ENCODE measurements at regions not wholly inside any gene's neighbourhood (a gene's known extent, or its start where the extent isn't known, plus 50 kb on each side); places are given as distances from the start of the nearest gene placed in this dataset.

DNA sequence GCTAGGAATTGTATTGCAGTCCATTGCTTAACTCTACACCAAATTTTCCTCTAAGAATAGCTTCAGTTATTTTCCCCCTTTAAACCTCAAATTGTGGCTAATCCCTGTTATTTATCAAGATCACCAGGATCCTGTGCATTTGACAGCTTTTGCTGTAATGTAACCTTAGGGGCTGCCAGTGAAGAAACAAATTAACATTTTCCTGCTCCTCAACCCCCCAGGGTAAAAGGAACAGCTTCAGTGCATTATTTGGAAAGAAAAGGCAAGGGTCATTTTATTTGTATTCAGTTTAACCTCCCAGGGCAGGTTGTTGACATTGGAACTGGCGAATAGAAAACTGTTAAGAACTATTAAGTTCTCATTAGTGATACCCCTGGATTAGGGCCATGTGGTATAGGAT lies 57.0 kb downstream of the PCDH20 start:
- no TSS peak for BruUV-seq (replicated peaks)
- H3K4me1 Mint-ChIP-seq (ENCODE audit: low read depth, unreplicated experiment): no peaks in the 10 kb centered on the region
- H3K27me3 Mint-ChIP-seq (ENCODE audit: unreplicated experiment): no peaks in the 10 kb centered on the region
- peaks cover 5% of the 10 kb centered on the region for H3K9me3 Mint-ChIP-seq (ENCODE audit: low read depth, unreplicated experiment)
- DNase-seq: no peak
- TF ChIP-seq, protein P1, sequence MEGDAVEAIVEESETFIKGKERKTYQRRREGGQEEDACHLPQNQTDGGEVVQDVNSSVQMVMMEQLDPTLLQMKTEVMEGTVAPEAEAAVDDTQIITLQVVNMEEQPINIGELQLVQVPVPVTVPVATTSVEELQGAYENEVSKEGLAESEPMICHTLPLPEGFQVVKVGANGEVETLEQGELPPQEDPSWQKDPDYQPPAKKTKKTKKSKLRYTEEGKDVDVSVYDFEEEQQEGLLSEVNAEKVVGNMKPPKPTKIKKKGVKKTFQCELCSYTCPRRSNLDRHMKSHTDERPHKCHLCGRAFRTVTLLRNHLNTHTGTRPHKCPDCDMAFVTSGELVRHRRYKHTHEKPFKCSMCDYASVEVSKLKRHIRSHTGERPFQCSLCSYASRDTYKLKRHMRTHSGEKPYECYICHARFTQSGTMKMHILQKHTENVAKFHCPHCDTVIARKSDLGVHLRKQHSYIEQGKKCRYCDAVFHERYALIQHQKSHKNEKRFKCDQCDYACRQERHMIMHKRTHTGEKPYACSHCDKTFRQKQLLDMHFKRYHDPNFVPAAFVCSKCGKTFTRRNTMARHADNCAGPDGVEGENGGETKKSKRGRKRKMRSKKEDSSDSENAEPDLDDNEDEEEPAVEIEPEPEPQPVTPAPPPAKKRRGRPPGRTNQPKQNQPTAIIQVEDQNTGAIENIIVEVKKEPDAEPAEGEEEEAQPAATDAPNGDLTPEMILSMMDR (IDR thresholded peaks at IDR 0.05; ENCODE audit: unreplicated experiment): no peak
- H3K4me3 Mint-ChIP-seq (ENCODE audit: low read depth, unreplicated experiment): no peak overlapping the region
- no peaks in the 10 kb centered on the region for H3K36me3 Mint-ChIP-seq (ENCODE audit: insufficient read depth, unreplicated experiment)
- intact Hi-C loops (cut with micrococcal nuclease; ENCODE audit: unreplicated experiment): no loop called here
- H3K27ac Mint-ChIP-seq (ENCODE audit: unreplicated experiment): no peak overlapping the region
- CTCF ChIA-PET: no interaction called here

DNA sequence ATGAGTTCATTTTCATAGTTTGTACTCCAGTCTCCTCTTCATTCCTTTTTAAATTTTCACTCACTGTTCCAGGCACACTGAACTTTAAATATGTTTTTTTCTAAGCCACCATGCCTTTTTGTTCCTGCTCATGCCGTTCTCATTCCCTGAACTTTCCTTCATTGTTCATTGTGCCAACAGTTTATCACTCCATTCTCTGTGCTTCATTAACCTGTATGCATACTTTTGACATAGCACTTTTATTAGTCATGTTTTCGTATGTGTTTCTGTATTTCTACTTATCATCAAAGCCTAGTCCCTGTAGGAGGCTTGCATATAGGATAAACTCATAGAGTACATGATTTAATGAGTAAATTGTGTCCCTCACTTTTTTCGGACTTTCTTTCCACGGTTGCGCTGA lies 65.3 kb downstream of the PCDH20 start:
- H3K36me3 Mint-ChIP-seq (ENCODE audit: insufficient read depth, unreplicated experiment): no peaks in the 10 kb centered on the region
- H3K4me1 Mint-ChIP-seq (ENCODE audit: low read depth, unreplicated experiment): no peaks in the 10 kb centered on the region
- no TSS peak for BruUV-seq (replicated peaks)
- peaks cover 3% of the 10 kb centered on the region for H3K9me3 Mint-ChIP-seq (ENCODE audit: low read depth, unreplicated experiment)
- intact Hi-C loops (cut with micrococcal nuclease; ENCODE audit: unreplicated experiment): no loop called here
- H3K27ac Mint-ChIP-seq (ENCODE audit: unreplicated experiment): no peak overlapping the region
- no peak overlapping the region for H3K4me3 Mint-ChIP-seq (ENCODE audit: low read depth, unreplicated experiment)
- CTCF ChIA-PET: no interaction called here
- no peaks in the 10 kb centered on the region for H3K27me3 Mint-ChIP-seq (ENCODE audit: unreplicated experiment)
- TF ChIP-seq, protein P1 (IDR thresholded peaks at IDR 0.05; ENCODE audit: unreplicated experiment): no peak
- DNase-seq: no peak

DNA sequence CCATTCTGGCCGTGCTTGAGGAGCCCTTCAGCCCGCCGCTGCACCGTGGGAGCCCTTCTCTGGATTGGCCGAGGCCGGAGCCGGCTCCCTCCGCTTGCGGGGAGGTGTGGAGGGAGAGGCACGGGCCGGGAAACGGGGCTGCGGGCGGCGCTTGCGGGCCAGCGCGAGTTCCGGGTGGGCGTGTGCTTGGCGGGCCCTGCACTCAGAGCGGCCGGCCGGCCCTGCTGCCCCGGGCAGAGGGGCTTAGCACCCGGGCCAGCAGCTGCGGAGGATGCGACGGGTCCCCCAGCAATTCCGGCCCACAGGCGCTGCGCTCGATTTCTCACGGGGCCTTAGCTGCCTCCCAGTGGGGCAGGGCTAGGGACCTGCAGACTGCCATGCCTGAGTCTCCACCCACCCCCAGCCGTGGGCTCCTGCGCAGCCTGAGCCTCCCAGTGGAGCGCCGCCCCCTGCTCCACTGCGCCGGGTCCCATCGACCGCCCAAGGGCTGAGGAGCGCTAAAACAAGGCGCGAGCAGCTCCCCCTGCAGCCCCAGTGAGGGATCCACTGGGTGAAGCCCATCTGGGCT lies 76.5 kb downstream of the PCDH20 start:
- Mint-ChIP-seq H3K4me1 (ENCODE audit: low read depth, unreplicated experiment) (no peaks in the 10 kb centered on the region), H3K27me3 (ENCODE audit: unreplicated experiment) (no peaks in the 10 kb centered on the region), H3K9me3 (ENCODE audit: low read depth, unreplicated experiment) (no peaks in the 10 kb centered on the region), H3K4me3 (ENCODE audit: low read depth, unreplicated experiment) (no peak overlapping the region), H3K36me3 (ENCODE audit: insufficient read depth, unreplicated experiment) (no peaks in the 10 kb centered on the region), H3K27ac (ENCODE audit: unreplicated experiment) (no peak overlapping the region)
- TF ChIP-seq, protein P1 (IDR thresholded peaks at IDR 0.05; ENCODE audit: unreplicated experiment): no peak
- DNase-seq: no peak
- CTCF ChIA-PET: no interaction called here
- BruUV-seq (replicated peaks): no TSS peak
- intact Hi-C loops (cut with micrococcal nuclease; ENCODE audit: unreplicated experiment): no loop called here

DNA sequence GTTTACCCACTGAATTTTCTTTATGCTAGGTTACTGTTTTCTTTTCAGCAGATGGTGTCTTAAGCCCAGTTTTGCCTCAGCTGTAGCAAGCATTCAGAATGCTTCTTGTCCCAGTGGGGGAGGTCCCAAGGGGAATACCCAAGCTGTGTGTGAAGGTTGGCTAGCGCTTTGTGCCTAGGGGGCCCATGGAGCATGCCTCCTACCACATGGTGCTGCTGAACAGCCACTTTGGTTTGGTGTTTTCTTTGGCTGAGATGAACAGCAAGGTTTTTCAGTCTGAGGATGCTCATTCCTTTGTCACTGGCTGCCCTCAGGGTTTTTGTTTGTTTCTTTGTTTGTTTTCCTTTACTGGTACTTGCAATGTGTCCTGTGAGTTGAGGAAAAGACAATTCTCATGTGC lies 99.0 kb downstream of the PCDH20 start:
- H3K4me3 Mint-ChIP-seq (ENCODE audit: low read depth, unreplicated experiment): no peak overlapping the region
- H3K36me3 Mint-ChIP-seq (ENCODE audit: insufficient read depth, unreplicated experiment): no peaks in the 10 kb centered on the region
- DNase-seq: no peak
- H3K4me1 Mint-ChIP-seq (ENCODE audit: low read depth, unreplicated experiment): no peaks in the 10 kb centered on the region
- H3K27ac Mint-ChIP-seq (ENCODE audit: unreplicated experiment): no peak overlapping the region
- H3K27me3 Mint-ChIP-seq (ENCODE audit: unreplicated experiment): no peaks in the 10 kb centered on the region
- CTCF ChIA-PET: no interaction called here
- H3K9me3 Mint-ChIP-seq (ENCODE audit: low read depth, unreplicated experiment): no peaks in the 10 kb centered on the region
- intact Hi-C loops (cut with micrococcal nuclease; ENCODE audit: unreplicated experiment): no loop called here
- BruUV-seq (replicated peaks): no TSS peak
- TF ChIP-seq, protein P1 (IDR thresholded peaks at IDR 0.05; ENCODE audit: unreplicated experiment): no peak

Measured in Calu3 (cell line).